Activated effector memory CD4-positive, alpha-beta T cell treated with Interleukin-2 at 50 U/mL for 16 hours (primary cell): ENCODE measurements at regions not wholly inside any gene's neighbourhood (a gene's known extent, or its start where the extent isn't known, plus 50 kb on each side); places are given as distances from the start of the nearest gene placed in this dataset.
"Not testable (repeated sequence)": the region's sequence is repeated elsewhere in the genome, so short reads cannot be mapped to it uniquely, and the experiment has no call there.

Source experiments
- DNase-seq: peaks from one replicate; pipeline ENCODE4 v3.0.0-alpha.2; 2020

GRCh38 chr1:19591482-19592091 is 52.5 kb upstream of the NBL1 start:
- no peak for DNase-seq

GRCh38 chr1:19585507-19585906 is 58.6 kb upstream of the NBL1 start:
- DNase-seq = no peak

GRCh38 chr1:19582318-19582717 is 61.8 kb upstream of the NBL1 start:
- DNase-seq = peak; percentile 68

GRCh38 chr1:19581381-19581780 is 62.7 kb upstream of the NBL1 start:
- DNase-seq = no peak

- DNase-seq = no peak
Measured at GRCh38 chr1:19577561-19577960, 66.5 kb upstream of the NBL1 start.

GRCh38 chr1:19577036-19577435 is 67.1 kb upstream of the NBL1 start:
- DNase-seq = no peak

GRCh38 chr1:19569786-19570185 is 74.3 kb upstream of the NBL1 start:
- no peak for DNase-seq

GRCh38 chr1:19567041-19567440 is 77.1 kb upstream of the NBL1 start:
- no peak for DNase-seq

GRCh38 chr1:19564366-19564765 is 79.0 kb upstream of the CAPZB start:
- DNase-seq = no peak

- no peak for DNase-seq
Measured at GRCh38 chr1:19563324-19564097, 78.2 kb upstream of the CAPZB start.

- DNase-seq = no peak
Measured at GRCh38 chr1:19562847-19563246, 77.5 kb upstream of the CAPZB start.

- DNase-seq = no peak
Measured at GRCh38 chr1:19560480-19560879, 75.1 kb upstream of the CAPZB start.

- DNase-seq = no peak
Measured at GRCh38 chr1:19559641-19560040, 74.3 kb upstream of the CAPZB start.

- DNase-seq = no peak
Measured at GRCh38 chr1:19557609-19558051, 72.3 kb upstream of the CAPZB start.

- DNase-seq = no peak
Measured at GRCh38 chr1:19554090-19554489, 68.8 kb upstream of the CAPZB start.

- no peak for DNase-seq
Measured at GRCh38 chr1:19552291-19553010, 67.1 kb upstream of the CAPZB start.

GRCh38 chr1:19551837-19552236 is 66.5 kb upstream of the CAPZB start:
- not testable (repeated sequence) for DNase-seq

- DNase-seq = not testable (repeated sequence)
Measured at GRCh38 chr1:19550437-19550836, 65.1 kb upstream of the CAPZB start.

- DNase-seq = no peak
Measured at GRCh38 chr1:19547814-19548213, 62.5 kb upstream of the CAPZB start.

- no peak for DNase-seq
Measured at GRCh38 chr1:19536519-19536918, 51.2 kb upstream of the CAPZB start.

GRCh38 chr1:19535214-19535613 is 49.9 kb upstream of the CAPZB start:
- DNase-seq = no peak
